HepG2 (cell line): ENCODE measurements at regions not wholly inside any gene's neighbourhood (a gene's known extent, or its start where the extent isn't known, plus 50 kb on each side); places are given as distances from the start of the nearest gene placed in this dataset.
A peak's percentile ranks its signal among the peaks of the same experiment; 100 is the strongest.

Source experiments
- CEBPG ChIP-seq: IDR thresholded peaks from 2 replicates; pipeline ENCODE4 v1.6.1; 2016
- ESRRA ChIP-seq: sonication (generic); formaldehyde crosslinking; IDR thresholded peaks from 2 replicates; pipeline ENCODE4 v1.5.1; 2020; ENCODE audit warnings: mild to moderate bottlenecking, low read depth, missing genetic modification reagents
- GZF1 ChIP-seq: sonication (generic); formaldehyde crosslinking; IDR thresholded peaks from 2 replicates; pipeline ENCODE4 v1.5.1; 2020; ENCODE audit warnings: mild to moderate bottlenecking, missing genetic modification reagents
- HNRNPLL ChIP-seq: fragments of 200-400 bp; formaldehyde crosslinking; IDR thresholded peaks from 2 replicates; pipeline ENCODE4 v1.6.1; 2017; ENCODE audit warnings: mild to moderate bottlenecking, low read depth, low read length; ENCODE audit not compliant: poor library complexity, severe bottlenecking
- MEIS2 ChIP-seq: sonication (generic); formaldehyde crosslinking; IDR thresholded peaks from 2 replicates; pipeline ENCODE4 v1.9.0; 2021; ENCODE audit warnings: mild to moderate bottlenecking, missing genetic modification reagents
- PHF8 ChIP-seq: sonication (generic); formaldehyde crosslinking; IDR thresholded peaks from 2 replicates; pipeline ENCODE4 v1.5.0; 2020; ENCODE audit warnings: missing genetic modification reagents
- PPARG ChIP-seq: conservative IDR thresholded peaks from 2 replicates; pipeline ENCODE4 v1.6.1; 2016; ENCODE audit warnings: missing biosample characterization, missing genetic modification reagents
- RORA ChIP-seq: sonication (generic); formaldehyde crosslinking; IDR thresholded peaks from 2 replicates; pipeline ENCODE4 v1.5.0; 2020; ENCODE audit warnings: mild to moderate bottlenecking, missing genetic modification reagents, moderate library complexity
- SOX13 ChIP-seq, 3 experiments: fragments of 450-650 bp in 1 of 3; sonication (generic) in 1 of 3; formaldehyde crosslinking in 1 of 3; IDR thresholded peaks in 2 of 3; conservative IDR thresholded peaks in 1 of 3; 2 replicates each; pipeline versions ENCODE4 v1.5.0 to v1.6.1; 2016 to 2020; ENCODE audit warnings: antibody characterized with exemption in 1 of 3, mild to moderate bottlenecking in 1 of 3, missing compliant biosample characterization in 1 of 3, missing genetic modification reagents in 1 of 3, moderate library complexity in 1 of 3
- TARDBP ChIP-seq: sonication (generic); formaldehyde crosslinking; IDR thresholded peaks from 2 replicates; pipeline ENCODE4 v1.8.0; 2022; ENCODE audit warnings: mild to moderate bottlenecking, missing genetic modification reagents
- TGIF2 ChIP-seq: IDR thresholded peaks from 2 replicates; pipeline ENCODE4 v1.6.1; 2016; ENCODE audit warnings: control low read depth, missing compliant biosample characterization
- ZNF180 ChIP-seq: sonication (generic); formaldehyde crosslinking; IDR thresholded peaks from 2 replicates; pipeline ENCODE4 v1.4.0; 2020; ENCODE audit warnings: low read depth, missing genetic modification reagents, borderline replicate concordance
- ZNF672 ChIP-seq: sonication (generic); formaldehyde crosslinking; IDR thresholded peaks from 2 replicates; pipeline ENCODE4 v1.8.1; 2022; ENCODE audit warnings: missing genetic modification reagents
- ZNF7 ChIP-seq: IDR thresholded peaks from 2 replicates; pipeline ENCODE4 v1.6.1; 2016; ENCODE audit warnings: missing biosample characterization, missing genetic modification reagents
- ZNF724P ChIP-seq: sonication (generic); formaldehyde crosslinking; IDR thresholded peaks from 2 replicates; pipeline ENCODE4 v1.8.0; 2022; ENCODE audit warnings: missing genetic modification reagents, borderline replicate concordance
- ZSCAN12 ChIP-seq: sonication (generic); formaldehyde crosslinking; IDR thresholded peaks from 2 replicates; pipeline ENCODE4 v1.9.0; 2021; ENCODE audit warnings: mild to moderate bottlenecking, missing genetic modification reagents
- TF ChIP-seq, protein P1 (sequence below): sonication (generic); formaldehyde crosslinking; IDR thresholded peaks from 2 replicates; pipeline ENCODE4 v1.5.1; 2020; ENCODE audit warnings: mild to moderate bottlenecking, moderate library complexity, missing genetic modification reagents
- TF ChIP-seq, protein P2 (sequence below): sonication (generic); formaldehyde crosslinking; IDR thresholded peaks from 2 replicates; pipeline ENCODE4 v1.9.0; 2021; ENCODE audit warnings: missing genetic modification reagents, borderline replicate concordance
- TF ChIP-seq, protein P3 (sequence below): sonication (generic); formaldehyde crosslinking; IDR thresholded peaks from 2 replicates; pipeline ENCODE4 v1.8.1; 2023; ENCODE audit warnings: mild to moderate bottlenecking, moderate library complexity, missing genetic modification reagents

DNA sequence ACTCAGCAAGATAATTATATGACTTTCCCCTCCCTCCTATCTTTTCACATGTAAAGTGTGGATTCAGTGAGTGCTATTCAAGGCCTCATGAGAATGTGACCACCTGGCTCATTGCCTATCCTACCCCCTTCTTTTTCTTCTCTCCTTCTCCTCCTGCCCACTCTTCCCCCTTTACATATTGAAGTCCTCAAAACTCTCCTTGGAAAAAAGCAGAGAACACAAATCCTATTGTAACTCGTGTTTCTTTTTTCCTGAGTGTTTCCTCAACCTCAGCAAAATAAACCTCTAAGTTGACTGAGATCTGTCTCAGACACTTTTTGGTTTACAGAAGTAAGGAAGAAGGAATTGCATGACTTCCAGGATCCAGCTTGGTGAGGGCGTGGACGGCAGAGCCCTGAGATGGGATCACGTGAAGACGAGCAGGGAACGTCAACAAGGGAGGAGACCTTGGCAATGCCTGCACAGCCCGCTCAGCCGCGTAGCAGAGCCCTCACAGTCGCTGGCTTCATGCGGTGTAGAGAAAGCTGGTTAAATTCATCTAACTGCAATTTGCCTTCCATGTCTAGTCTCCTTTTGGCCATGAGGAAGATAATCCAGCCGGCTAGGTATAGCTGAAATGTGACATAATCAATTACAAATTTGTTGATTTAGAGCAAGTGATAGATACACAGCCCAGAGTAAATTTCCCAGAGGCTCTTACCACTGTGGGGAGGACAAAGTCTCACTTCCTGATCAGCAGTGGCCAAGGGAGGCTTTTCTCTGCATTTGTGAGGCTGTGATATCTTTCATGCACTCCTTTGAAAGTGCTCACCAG is 75.7 kb downstream of the LYZL2 start (continued):
- TF ChIP-seq, protein P1, sequence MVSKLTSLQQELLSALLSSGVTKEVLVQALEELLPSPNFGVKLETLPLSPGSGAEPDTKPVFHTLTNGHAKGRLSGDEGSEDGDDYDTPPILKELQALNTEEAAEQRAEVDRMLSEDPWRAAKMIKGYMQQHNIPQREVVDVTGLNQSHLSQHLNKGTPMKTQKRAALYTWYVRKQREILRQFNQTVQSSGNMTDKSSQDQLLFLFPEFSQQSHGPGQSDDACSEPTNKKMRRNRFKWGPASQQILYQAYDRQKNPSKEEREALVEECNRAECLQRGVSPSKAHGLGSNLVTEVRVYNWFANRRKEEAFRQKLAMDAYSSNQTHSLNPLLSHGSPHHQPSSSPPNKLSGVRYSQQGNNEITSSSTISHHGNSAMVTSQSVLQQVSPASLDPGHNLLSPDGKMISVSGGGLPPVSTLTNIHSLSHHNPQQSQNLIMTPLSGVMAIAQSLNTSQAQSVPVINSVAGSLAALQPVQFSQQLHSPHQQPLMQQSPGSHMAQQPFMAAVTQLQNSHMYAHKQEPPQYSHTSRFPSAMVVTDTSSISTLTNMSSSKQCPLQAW (CRISPR knock-in tag): no peak
- TF ChIP-seq ESRRA (CRISPR knock-in tag): no peak
- no peak for TF ChIP-seq SOX13 (IDR thresholded peaks at IDR 0.05)
- TF ChIP-seq SOX13 (CRISPR knock-in tag; conservative IDR thresholded peaks at IDR 0.05 in 1 of 2, IDR thresholded peaks at IDR 0.05 in 1 of 2): peak in 1 of 2 experiments; percentile 40; a peak in 1 of 4 replicates
- peak; percentile 51; the same call in 1 of the 2 replicates for TF ChIP-seq PHF8 (CRISPR knock-in tag)
- no peak for TF ChIP-seq ZNF180 (CRISPR knock-in tag)
- no peak for TF ChIP-seq TGIF2
- 0 out of 2 replicates have a peak, but pooled peaks have one; percentile 52 for TF ChIP-seq GZF1
- TF ChIP-seq ZSCAN12: no peak
- no peak; the same call in 1 of the 2 replicates for TF ChIP-seq CEBPG (CRISPR knock-in tag)
- TF ChIP-seq, protein P2, sequence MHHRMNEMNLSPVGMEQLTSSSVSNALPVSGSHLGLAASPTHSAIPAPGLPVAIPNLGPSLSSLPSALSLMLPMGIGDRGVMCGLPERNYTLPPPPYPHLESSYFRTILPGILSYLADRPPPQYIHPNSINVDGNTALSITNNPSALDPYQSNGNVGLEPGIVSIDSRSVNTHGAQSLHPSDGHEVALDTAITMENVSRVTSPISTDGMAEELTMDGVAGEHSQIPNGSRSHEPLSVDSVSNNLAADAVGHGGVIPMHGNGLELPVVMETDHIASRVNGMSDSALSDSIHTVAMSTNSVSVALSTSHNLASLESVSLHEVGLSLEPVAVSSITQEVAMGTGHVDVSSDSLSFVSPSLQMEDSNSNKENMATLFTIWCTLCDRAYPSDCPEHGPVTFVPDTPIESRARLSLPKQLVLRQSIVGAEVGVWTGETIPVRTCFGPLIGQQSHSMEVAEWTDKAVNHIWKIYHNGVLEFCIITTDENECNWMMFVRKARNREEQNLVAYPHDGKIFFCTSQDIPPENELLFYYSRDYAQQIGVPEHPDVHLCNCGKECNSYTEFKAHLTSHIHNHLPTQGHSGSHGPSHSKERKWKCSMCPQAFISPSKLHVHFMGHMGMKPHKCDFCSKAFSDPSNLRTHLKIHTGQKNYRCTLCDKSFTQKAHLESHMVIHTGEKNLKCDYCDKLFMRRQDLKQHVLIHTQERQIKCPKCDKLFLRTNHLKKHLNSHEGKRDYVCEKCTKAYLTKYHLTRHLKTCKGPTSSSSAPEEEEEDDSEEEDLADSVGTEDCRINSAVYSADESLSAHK (CRISPR knock-in tag): no peak
- no peak for TF ChIP-seq TARDBP (CRISPR knock-in tag)
- TF ChIP-seq, protein P3, sequence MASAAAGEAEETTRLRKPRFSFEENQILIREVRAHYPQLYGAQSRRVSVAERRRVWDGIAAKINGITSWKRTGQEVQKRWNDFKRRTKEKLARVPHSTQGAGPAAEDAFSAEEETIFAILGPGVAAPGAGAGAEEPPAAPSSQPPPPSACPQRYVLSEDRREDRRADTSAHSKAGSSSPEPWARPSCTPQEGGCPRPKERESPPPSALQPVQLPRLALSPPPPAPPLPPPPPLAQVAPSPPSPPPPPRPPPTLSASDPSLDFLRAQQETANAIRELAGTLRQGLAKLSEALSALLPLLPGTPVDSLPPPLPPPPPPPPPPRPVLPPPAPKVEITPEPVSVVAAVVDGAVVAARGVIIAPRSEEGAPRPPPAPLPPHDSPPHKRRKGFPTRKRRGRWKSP (CRISPR knock-in tag): peak; percentile 9; the same call in 1 of the 2 replicates
- no peak for TF ChIP-seq HNRNPLL
- TF ChIP-seq MEIS2 (CRISPR knock-in tag): peak; percentile 77
- TF ChIP-seq RORA (CRISPR knock-in tag): no peak
- no peak for TF ChIP-seq ZNF672 (CRISPR knock-in tag)
- TF ChIP-seq PPARG: no peak
- TF ChIP-seq ZNF7: no peak
- TF ChIP-seq ZNF724P (CRISPR knock-in tag): no peak
